ENCODE measurements at regions not wholly inside any gene's neighbourhood (a gene's known extent, or its start where the extent isn't known, plus 50 kb on each side); places are given as distances from the start of the nearest gene placed in this dataset.
"Not testable (repeated sequence)": the region's sequence is repeated elsewhere in the genome, so short reads cannot be mapped to it uniquely, and the experiment has no call there.

DNA sequence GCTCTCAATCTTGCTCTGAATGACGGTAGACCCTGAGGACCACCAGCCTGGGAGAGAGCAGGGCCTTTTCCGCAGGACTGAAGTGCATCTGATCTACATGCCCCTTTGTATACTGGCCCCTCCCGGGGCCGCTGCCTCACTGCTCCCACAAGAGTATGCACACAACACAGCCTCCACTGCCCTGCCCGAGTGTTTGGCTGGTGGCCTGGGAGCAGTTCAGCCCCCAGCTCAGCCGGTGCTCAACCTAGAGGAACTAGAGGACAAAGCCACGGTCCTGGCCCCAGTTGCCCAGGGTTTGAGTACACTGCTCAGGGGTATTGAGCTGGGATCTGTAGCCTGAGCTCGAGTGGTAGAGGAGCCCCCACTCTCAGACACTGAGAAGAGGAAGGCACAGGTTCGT, 118.9 kb upstream of the CAB39 start:
- H3K4me3 ChIP-seq (ENCODE audit: low read depth, low read length), result no peak overlapping the region
- DNase-seq (ENCODE audit: low read depth), result no peak

DNA sequence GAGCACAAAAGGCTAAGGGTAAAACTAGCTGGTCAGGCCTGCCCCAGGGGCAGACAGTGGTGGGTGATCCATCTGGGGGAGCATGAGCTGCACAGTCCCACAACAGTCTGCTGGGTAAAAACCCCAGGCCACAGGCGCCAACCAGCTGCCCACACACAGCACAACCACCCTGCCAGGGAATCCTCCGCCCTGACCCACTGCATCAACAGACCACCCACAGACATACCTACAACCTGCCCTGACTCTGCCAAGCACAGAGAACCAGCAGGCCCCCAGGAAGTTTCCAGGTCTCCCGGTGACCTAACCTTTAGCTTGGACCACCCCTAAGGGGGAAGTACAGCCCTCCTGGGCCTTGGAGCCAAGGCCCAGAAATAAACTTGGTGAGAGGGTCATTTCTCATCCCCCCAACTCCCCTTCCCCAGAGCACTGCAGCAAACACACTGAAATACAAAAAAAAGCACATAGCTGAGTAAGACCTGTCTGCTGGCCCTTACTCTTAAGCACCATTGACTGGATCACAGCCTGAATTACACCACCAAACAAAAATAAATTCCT, 118.3 kb upstream of the CAB39 start:
- H3K4me3 ChIP-seq (ENCODE audit: low read depth, low read length), result no peak overlapping the region
- no peak for DNase-seq (ENCODE audit: low read depth)

GRCh38 chr2:230599853-230600252, 112.8 kb upstream of the CAB39 start:
- DNase-seq (ENCODE audit: low read depth), result no peak
- no peak overlapping the region for H3K4me3 ChIP-seq (ENCODE audit: low read depth, low read length)

DNA sequence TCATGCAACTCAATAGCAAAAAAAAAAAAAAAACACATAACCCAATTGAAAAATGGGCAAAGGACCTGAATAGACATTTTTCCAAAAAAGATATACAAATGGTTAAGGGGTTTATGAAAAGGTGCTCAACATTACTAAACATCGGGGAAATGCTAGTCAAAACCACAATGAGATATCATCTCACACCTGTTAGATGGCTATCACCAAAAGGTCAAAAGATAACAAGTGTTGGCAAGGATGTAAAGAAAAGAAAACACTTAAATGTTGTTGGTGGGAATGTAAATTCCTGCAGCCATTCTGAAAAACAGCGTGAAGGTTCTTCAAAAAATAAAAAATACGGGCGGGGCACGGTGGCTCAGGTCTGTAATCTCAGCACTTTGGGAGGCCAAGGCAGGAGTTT, 112.4 kb upstream of the CAB39 start:
- no peak for DNase-seq (ENCODE audit: low read depth)
- H3K4me3 ChIP-seq (ENCODE audit: low read depth, low read length), result no peak overlapping the region

DNA sequence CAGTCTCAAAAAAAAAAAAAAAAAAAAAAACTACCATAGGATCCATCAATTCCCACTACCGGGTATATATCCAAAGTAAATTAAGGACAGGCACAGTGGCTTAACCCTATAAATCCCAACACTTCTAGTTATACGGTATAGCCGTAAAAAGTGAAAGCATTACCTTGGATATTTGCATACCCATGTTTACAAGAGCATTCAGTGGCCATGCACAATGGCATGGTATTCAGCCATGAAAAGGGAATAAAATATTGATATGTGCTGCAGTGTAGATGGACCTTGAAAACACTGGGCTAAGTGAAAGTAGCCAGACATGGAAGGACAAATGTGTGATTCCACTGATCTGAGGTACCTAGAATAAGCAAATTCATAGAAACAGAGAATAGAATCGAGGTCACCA, 111.8 kb upstream of the CAB39 start:
- no peak for DNase-seq (ENCODE audit: low read depth)
- no peak overlapping the region for H3K4me3 ChIP-seq (ENCODE audit: low read depth, low read length)

DNA sequence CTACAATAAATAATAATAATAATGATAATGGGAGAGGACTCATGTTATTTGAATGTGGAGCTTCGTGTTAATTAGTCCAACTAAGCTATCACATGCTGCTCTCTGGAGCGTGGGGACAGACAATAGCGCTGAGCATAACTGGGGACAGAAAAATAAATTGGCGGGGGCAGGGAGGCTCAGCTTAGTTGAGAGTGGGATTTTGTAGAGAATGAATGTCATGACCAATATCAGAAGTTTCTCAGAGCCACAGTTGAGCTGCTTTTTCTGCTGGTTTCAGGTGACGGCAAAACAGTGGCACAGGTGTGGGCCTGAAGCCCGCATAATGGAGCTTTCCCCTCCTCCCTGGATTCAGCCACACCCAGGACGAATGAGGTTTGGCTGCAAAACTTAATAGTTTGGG, 111.1 kb upstream of the CAB39 start:
- DNase-seq (ENCODE audit: low read depth), result no peak
- no peak overlapping the region for H3K4me3 ChIP-seq (ENCODE audit: low read depth, low read length)

DNA sequence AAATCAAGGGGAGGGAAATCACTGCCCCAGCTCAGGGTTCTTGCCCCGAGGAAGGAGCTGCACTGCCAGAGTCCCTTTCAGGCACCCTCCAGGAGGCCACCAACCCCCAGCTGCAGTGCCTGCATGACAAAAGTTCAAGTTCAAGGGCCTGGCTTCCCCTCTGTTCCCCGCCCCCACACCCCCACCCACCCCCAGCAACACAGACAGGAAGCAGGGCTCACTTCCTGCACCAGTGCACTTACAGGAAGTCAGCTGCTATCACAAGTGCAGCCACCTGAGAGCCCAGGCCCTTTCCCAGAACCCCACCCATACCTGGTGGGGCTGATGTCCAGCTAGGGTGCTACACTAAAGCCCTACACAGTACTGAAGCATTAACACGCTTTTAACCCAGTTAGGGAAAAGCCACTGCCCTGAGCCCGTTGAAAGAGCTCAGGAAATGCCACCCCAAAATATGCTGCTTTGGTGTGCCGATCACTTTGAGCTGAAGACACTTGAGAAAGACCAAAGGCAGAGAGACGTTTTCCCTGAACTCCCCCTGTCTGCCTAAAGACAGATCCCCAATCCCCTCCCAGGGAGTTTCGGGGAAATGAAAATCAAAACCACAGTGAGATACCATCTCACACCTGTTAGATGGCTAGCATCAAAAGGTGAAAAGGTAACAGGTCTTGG, 109.9 kb upstream of the CAB39 start:
- DNase-seq (ENCODE audit: low read depth), result no peak
- H3K4me3 ChIP-seq (ENCODE audit: low read depth, low read length), result no peak overlapping the region

DNA sequence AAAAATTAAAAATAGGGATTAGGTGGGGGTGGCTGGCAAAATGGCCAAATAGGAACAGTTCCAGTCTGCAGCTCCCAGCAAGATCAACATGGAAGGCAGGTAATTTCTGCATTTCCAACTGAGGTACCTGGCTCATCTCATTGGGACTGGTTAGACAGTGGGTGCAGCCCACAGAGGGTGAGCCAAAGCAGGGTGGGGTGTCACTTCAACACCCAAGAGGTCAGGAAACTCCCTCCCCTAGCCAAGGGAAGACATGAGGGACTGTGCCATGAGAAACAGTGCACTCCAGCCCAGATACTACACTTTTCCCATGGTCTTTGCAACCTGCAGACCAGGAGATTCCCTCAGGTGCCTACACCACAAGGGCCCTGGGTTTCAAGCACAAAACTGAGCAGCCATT, 109.3 kb upstream of the CAB39 start:
- H3K4me3 ChIP-seq (ENCODE audit: low read depth, low read length), result not testable (repeated sequence)

DNA sequence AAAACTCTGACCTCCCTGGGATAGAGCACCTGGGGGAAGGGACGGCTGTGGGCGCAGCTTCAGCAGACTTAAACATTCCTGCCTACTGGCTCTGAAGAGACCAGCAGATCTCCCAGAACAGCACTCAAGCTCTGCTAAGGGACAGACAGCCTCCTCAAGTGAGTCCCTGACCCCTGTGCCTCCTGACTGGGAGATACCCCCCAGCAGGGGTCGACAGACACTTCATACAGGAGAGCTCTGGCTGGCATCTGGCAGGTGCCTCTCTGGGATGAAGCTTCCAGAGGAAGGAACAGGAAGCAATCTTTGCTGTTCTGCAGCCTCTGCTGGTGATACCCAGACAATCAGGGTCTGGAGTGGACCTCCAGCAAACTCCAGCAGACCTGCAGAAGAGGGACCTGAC, 108.5 kb upstream of the CAB39 start:
- H3K4me3 ChIP-seq (ENCODE audit: low read depth, low read length); DNase-seq (ENCODE audit: low read depth): not testable (repeated sequence)

More for the DNA sequence above, 109.3 kb upstream of the CAB39 start:
- DNase-seq (ENCODE audit: low read depth), result not testable (repeated sequence)

DNA sequence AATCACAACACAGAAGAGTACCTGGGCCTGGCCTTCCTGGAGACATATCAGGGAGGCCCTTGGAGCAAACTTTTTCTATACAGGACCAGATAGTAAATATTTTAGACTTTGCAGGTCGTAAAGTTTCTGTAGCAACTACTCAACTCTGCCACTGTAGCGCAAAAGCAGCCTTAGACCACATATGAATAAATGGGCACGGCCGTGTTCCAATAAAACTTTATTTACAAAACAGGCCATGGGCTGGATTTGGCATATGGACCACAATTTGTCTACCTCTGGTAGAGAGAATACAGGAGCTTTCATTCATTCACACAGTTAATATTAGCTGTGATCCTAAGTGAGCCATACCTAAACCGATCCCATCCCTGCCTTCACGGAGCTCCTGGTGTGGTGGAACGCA, 98.6 kb upstream of the CAB39 start:
- no peak for DNase-seq (ENCODE audit: low read depth)
- no peak overlapping the region for H3K4me3 ChIP-seq (ENCODE audit: low read depth, low read length)

DNA sequence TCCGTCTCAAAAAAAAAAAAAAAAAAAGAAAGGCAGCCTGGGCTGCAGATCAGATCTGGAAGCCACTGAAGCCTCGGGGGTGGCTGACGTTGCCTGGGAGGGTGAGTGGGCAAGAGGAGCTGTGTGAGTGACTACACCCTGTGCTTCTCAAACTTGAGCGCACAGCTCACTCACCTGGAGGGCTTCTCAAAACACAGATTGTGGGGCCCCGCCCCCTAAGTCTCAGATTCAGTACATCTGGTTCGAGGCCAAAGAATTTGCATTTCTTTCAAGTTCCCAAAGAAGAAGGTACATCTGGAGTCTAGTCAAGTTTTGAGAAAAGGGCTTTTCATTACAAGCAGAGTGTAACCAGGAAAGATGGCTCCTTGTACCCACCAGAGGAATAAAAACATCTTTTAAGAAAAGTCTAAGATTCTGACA, 97.7 kb upstream of the CAB39 start:
- DNase-seq (ENCODE audit: low read depth), result no peak

GRCh38 chr2:230617256-230617706, 95.4 kb upstream of the CAB39 start:
- peak; percentile 43 for DNase-seq (ENCODE audit: low read depth)
- H3K4me3 ChIP-seq (ENCODE audit: low read depth, low read length), result not testable (repeated sequence)

More for the DNA sequence above, 97.7 kb upstream of the CAB39 start:
- no peak overlapping the region for H3K4me3 ChIP-seq (ENCODE audit: low read depth, low read length)

- H3K4me3 ChIP-seq (ENCODE audit: low read depth, low read length), result no peak overlapping the region
- no peak for DNase-seq (ENCODE audit: low read depth)
Measured at GRCh38 chr2:230619491-230619890, 93.2 kb upstream of the CAB39 start.

- not testable (repeated sequence) for DNase-seq (ENCODE audit: low read depth); H3K4me3 ChIP-seq (ENCODE audit: low read depth, low read length)
Measured at GRCh38 chr2:230625220-230625619, 87.4 kb upstream of the CAB39 start.

- H3K4me3 ChIP-seq (ENCODE audit: low read depth, low read length), result not testable (repeated sequence)
Measured at GRCh38 chr2:230627091-230627490, 85.6 kb upstream of the CAB39 start.

GRCh38 chr2:230627806-230628724, 84.6 kb upstream of the CAB39 start:
- peak; percentile 38 for DNase-seq (ENCODE audit: low read depth)
- H3K4me3 ChIP-seq (ENCODE audit: low read depth, low read length), result no peak overlapping the region

More at GRCh38 chr2:230627091-230627490, 85.6 kb upstream of the CAB39 start:
- not testable (repeated sequence) for DNase-seq (ENCODE audit: low read depth)

- no peak for DNase-seq (ENCODE audit: low read depth)
- H3K4me3 ChIP-seq (ENCODE audit: low read depth, low read length), result no peak overlapping the region
Measured at GRCh38 chr2:230631470-230631869, 81.2 kb upstream of the CAB39 start.

DNA sequence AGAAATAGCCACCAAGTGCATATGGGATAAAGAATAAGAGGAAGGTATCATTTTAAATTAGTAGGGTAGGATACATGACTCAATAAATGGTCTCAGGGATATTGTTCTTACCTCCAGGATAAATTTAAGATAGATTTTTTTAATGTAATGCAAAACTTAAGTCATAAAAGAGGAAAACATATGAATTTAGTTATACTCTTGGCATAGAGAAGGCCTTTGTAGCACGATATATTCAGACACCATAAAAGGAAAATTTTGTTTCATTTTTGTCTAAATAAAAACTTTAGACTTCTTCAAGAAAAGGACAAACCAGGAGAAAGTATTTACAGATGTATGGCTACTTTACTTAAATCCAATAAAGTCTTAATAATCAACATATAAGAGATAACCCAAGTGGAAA, 78.5 kb upstream of the CAB39 start:
- DNase-seq (ENCODE audit: low read depth), result no peak
- no peak overlapping the region for H3K4me3 ChIP-seq (ENCODE audit: low read depth, low read length)

GRCh38 chr2:230634721-230635313, 77.8 kb upstream of the CAB39 start:
- not testable (repeated sequence) for H3K4me3 ChIP-seq (ENCODE audit: low read depth, low read length); DNase-seq (ENCODE audit: low read depth)

DNA sequence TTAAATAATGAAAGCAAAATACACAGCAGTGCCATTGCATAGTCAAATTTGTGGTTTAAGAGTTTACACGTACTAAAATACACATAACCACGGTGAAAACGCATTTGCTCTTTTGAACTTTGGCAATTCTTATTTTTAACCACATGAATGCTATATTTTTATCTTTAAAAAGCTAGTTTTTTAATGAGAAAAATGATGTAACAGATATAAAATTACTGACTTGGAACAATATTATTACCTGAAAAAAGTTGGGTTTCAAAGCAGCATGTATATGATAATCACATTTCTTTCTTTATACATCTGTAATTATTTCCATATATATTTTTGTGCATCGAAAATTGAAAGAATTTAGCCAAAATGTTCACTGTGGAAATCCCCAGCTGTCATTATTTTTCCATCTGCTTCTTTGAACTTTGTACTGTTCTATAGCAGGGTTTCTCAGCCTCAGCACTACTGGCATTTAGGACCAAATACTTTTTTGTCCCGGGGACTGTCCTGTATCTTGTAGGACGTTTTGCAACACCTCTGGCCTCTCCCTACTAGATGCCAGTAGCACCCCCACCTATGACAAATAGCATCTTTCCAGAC, 75.9 kb upstream of the CAB39 start:
- H3K4me3 ChIP-seq (ENCODE audit: low read depth, low read length), result no peak overlapping the region
- no peak for DNase-seq (ENCODE audit: low read depth)

All from skeletal muscle cell (primary cell).